ENCODE measurements at regions not wholly inside any gene's neighbourhood (a gene's known extent, or its start where the extent isn't known, plus 50 kb on each side); places are given as distances from the start of the nearest gene placed in this dataset.

- TF ChIP-seq CTCF (IDR thresholded peaks at IDR 0.05) (no peak), POLR2A (IDR thresholded peaks at IDR 0.05) (no peak)
These were observed 149.3 kb upstream of the FSTL4 start for GRCh38 chr5:133761632-133762031.
